WTC11 (cell line): ENCODE measurements at regions not wholly inside any gene's neighbourhood (a gene's known extent, or its start where the extent isn't known, plus 50 kb on each side); places are given as distances from the start of the nearest gene placed in this dataset.

Experiments
- ATAC-seq: fragments of 200-7000 bp; cut with Tn5 transposase; 2 replicates; pipeline ENCODE4 v1.10.0; 2021; ENCODE audit warnings: mild to moderate bottlenecking, moderate library complexity
- CTCF ChIA-PET: fragments of 300-600 bp; sonication (Branson Sonifier 250); formaldehyde crosslinking; loops from one replicate; lab custom pipeline; 2021; ENCODE audit warnings: antibody characterized with exemption; lab: Charles Lee
- POLR2A ChIA-PET: fragments of 350-600 bp; sonication (Branson Sonifier 250); formaldehyde crosslinking; loops from one replicate; lab custom pipeline; 2021; ENCODE audit warnings: antibody characterized with exemption; lab: Charles Lee
- DNase-seq: peaks from one replicate; pipeline ENCODE4 v3.0.0; 2021; ENCODE audit warnings: low spot score
- H3K27ac Mint-ChIP-seq: 2 replicates; pipeline ENCODE4 v1.8.0; 2021; ENCODE audit warnings: mixed read lengths
- H3K27me3 Mint-ChIP-seq: 2 replicates; pipeline ENCODE4 v1.8.0; 2021; ENCODE audit warnings: low read depth, mild to moderate bottlenecking, moderate library complexity, mixed read lengths
- H3K36me3 Mint-ChIP-seq: 2 replicates; pipeline ENCODE4 v1.8.0; 2021; ENCODE audit warnings: mixed read lengths
- H3K4me1 Mint-ChIP-seq: 2 replicates; pipeline ENCODE4 v1.8.0; 2022; ENCODE audit warnings: mixed read lengths
- H3K4me3 Mint-ChIP-seq: 2 replicates; pipeline ENCODE4 v1.8.0; 2021; ENCODE audit warnings: mild to moderate bottlenecking, moderate library complexity, mixed read lengths
- H3K9me3 Mint-ChIP-seq: 2 replicates; pipeline ENCODE4 v1.8.0; 2021; ENCODE audit warnings: mixed read lengths
- CBFB ChIP-seq: sonication (generic); formaldehyde crosslinking; IDR thresholded peaks from 2 replicates; pipeline ENCODE4 v1.8.1; 2022; ENCODE audit warnings: mild to moderate bottlenecking, low read depth, missing genetic modification reagents
- GABPB1 ChIP-seq: sonication (generic); formaldehyde crosslinking; IDR thresholded peaks from 2 replicates; pipeline ENCODE4 v1.8.1; 2023; ENCODE audit warnings: mild to moderate bottlenecking, missing genetic modification reagents
- NR1H2 ChIP-seq: sonication (generic); formaldehyde crosslinking; IDR thresholded peaks from 2 replicates; pipeline ENCODE4 v1.9.0; 2021; ENCODE audit warnings: mild to moderate bottlenecking, moderate library complexity, missing genetic modification reagents
- NR3C1 ChIP-seq: sonication (generic); formaldehyde crosslinking; conservative IDR thresholded peaks from 2 replicates; pipeline ENCODE4 v1.8.1; 2023; ENCODE audit warnings: low read depth, mild to moderate bottlenecking, missing genetic modification reagents
- TCF7 ChIP-seq: sonication (generic); formaldehyde crosslinking; IDR thresholded peaks from 2 replicates; pipeline ENCODE4 v1.8.0; 2022; ENCODE audit warnings: mild to moderate bottlenecking, low read depth, missing genetic modification reagents, moderate library complexity
- TEAD1 ChIP-seq: sonication (generic); formaldehyde crosslinking; IDR thresholded peaks from 2 replicates; pipeline ENCODE4 v1.8.0; 2022; ENCODE audit warnings: mild to moderate bottlenecking, missing genetic modification reagents
- ZNF219 ChIP-seq: sonication (generic); formaldehyde crosslinking; IDR thresholded peaks from 2 replicates; pipeline ENCODE4 v1.8.0; 2023; ENCODE audit warnings: missing genetic modification reagents, mild to moderate bottlenecking, borderline replicate concordance
- ZNF671 ChIP-seq: fragments of 250-450 bp; sonication (Bioruptor Pico); IDR thresholded peaks from 2 replicates; pipeline ENCODE4 v1.8.0; 2021; ENCODE audit warnings: mild to moderate bottlenecking
- TF ChIP-seq, protein P1 (sequence below): sonication (generic); formaldehyde crosslinking; IDR thresholded peaks from 2 replicates; pipeline ENCODE4 v1.8.1; 2023; ENCODE audit warnings: mild to moderate bottlenecking, missing genetic modification reagents, moderate library complexity
- TF ChIP-seq, protein P2 (sequence below): sonication (generic); formaldehyde crosslinking; IDR thresholded peaks from 2 replicates; pipeline ENCODE4 v1.8.1; 2023; ENCODE audit warnings: mild to moderate bottlenecking, missing genetic modification reagents
- TF ChIP-seq, protein P3 (sequence below): sonication (generic); formaldehyde crosslinking; IDR thresholded peaks from 2 replicates; pipeline ENCODE4 v1.8.1; 2022; ENCODE audit warnings: missing genetic modification reagents, borderline replicate concordance
- TF ChIP-seq, protein P4 (sequence below): sonication (generic); formaldehyde crosslinking; IDR thresholded peaks from 2 replicates; pipeline ENCODE4 v1.8.1; 2022; ENCODE audit warnings: low read depth, mild to moderate bottlenecking, moderate library complexity, missing genetic modification reagents, borderline replicate concordance
- TF ChIP-seq, protein P5 (sequence below): sonication (generic); formaldehyde crosslinking; IDR thresholded peaks from 2 replicates; pipeline ENCODE4 v1.8.0; 2022; ENCODE audit warnings: missing genetic modification reagents
- TF ChIP-seq, protein P6 (sequence below): sonication (generic); formaldehyde crosslinking; IDR thresholded peaks from 2 replicates; pipeline ENCODE4 v1.8.1; 2023; ENCODE audit warnings: mild to moderate bottlenecking, missing genetic modification reagents, borderline replicate concordance
- TF ChIP-seq, protein P7 (sequence below): sonication (generic); formaldehyde crosslinking; IDR thresholded peaks from 2 replicates; pipeline ENCODE4 v1.8.0; 2022; ENCODE audit warnings: mild to moderate bottlenecking, missing genetic modification reagents
- TF ChIP-seq, protein P8 (sequence below): sonication (generic); formaldehyde crosslinking; IDR thresholded peaks from 2 replicates; pipeline ENCODE4 v1.8.1; 2023; ENCODE audit warnings: mild to moderate bottlenecking, moderate library complexity, missing genetic modification reagents
- TF ChIP-seq, protein P9 (sequence below): sonication (generic); formaldehyde crosslinking; IDR thresholded peaks from 2 replicates; pipeline ENCODE4 v1.8.0; 2023; ENCODE audit warnings: missing genetic modification reagents

DNA sequence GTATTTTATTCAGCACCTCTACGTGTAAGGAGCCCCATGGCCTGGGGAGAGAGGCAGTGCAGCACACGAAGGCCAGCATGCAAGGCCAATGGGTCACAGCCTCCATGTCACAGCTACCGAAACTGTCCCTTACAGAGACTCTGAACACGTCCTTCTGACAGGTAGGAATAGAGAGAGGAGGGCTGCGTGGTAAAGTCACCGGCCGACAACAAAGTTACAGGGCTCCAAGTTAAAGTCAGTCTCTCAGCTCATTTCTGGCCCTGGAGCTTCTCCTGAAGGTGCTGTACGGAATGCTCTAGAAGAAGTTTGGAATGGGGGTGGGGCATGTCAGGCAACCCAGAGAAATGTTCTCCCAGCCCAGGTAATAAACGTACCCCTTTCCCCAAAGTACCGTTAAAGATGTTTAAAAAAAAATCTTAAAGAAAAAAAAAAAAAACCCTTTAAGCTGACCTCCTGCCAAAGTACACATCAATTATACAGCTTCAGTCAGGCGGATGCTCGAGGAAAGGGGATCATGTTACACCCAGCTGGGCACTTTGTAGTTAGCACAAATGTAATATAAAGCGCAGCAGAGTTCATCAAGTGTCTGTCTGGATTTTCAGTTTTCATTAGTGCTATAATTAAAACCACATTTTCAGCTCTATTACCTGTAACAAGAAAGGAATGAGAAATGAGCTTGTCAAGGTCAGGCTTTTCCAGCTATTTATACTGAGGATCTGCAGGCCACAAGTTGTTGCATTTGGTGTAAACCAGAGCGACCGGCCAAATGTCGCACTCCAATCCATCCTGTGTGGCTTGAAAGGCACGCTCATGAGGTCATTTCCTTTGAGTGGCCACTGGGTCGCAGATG lies 53.3 kb upstream of the CDKN3 start:
- peaks cover 56% of the 10 kb centered on the region for H3K4me1 Mint-ChIP-seq
- H3K36me3 Mint-ChIP-seq: peaks cover 4% of the 10 kb centered on the region; the same call in 1 of the 2 replicates
- DNase-seq (no peak), ATAC-seq (no peak)
- ChIA-PET POLR2A (interaction anchor here (0.6 to 0.8 kb wide), 2 partner anchors 98 to 156 kb away, joined by 3 to 7 read pairs; no protein-coding TSS in a partner anchor), CTCF (interaction anchor here (1.2 to 1.3 kb wide), 2 partner anchors 14 to 125 kb away, joined by 3 to 7 read pairs; no protein-coding TSS in a partner anchor)
- H3K4me3 Mint-ChIP-seq: no peak overlapping the region
- no peaks in the 10 kb centered on the region for H3K27me3 Mint-ChIP-seq
- TF ChIP-seq, protein P1, sequence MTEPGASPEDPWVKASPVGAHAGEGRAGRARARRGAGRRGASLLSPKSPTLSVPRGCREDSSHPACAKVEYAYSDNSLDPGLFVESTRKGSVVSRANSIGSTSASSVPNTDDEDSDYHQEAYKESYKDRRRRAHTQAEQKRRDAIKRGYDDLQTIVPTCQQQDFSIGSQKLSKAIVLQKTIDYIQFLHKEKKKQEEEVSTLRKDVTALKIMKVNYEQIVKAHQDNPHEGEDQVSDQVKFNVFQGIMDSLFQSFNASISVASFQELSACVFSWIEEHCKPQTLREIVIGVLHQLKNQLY (CRISPR knock-in tag): no peak
- TF ChIP-seq, protein P2, sequence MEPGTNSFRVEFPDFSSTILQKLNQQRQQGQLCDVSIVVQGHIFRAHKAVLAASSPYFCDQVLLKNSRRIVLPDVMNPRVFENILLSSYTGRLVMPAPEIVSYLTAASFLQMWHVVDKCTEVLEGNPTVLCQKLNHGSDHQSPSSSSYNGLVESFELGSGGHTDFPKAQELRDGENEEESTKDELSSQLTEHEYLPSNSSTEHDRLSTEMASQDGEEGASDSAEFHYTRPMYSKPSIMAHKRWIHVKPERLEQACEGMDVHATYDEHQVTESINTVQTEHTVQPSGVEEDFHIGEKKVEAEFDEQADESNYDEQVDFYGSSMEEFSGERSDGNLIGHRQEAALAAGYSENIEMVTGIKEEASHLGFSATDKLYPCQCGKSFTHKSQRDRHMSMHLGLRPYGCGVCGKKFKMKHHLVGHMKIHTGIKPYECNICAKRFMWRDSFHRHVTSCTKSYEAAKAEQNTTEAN: no peak
- TF ChIP-seq, protein P3, sequence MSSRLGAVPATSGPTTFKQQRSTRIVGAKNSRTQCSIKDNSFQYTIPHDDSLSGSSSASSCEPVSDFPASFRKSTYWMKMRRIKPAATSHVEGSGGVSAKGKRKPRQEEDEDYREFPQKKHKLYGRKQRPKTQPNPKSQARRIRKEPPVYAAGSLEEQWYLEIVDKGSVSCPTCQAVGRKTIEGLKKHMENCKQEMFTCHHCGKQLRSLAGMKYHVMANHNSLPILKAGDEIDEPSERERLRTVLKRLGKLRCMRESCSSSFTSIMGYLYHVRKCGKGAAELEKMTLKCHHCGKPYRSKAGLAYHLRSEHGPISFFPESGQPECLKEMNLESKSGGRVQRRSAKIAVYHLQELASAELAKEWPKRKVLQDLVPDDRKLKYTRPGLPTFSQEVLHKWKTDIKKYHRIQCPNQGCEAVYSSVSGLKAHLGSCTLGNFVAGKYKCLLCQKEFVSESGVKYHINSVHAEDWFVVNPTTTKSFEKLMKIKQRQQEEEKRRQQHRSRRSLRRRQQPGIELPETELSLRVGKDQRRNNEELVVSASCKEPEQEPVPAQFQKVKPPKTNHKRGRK: no peak
- TF ChIP-seq, protein P4, sequence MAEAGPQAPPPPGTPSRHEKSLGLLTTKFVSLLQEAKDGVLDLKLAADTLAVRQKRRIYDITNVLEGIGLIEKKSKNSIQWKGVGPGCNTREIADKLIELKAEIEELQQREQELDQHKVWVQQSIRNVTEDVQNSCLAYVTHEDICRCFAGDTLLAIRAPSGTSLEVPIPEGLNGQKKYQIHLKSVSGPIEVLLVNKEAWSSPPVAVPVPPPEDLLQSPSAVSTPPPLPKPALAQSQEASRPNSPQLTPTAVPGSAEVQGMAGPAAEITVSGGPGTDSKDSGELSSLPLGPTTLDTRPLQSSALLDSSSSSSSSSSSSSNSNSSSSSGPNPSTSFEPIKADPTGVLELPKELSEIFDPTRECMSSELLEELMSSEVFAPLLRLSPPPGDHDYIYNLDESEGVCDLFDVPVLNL: no peak
- TF ChIP-seq NR3C1 (no peak), GABPB1 (CRISPR knock-in tag) (no peak), NR1H2 (CRISPR knock-in tag) (no peak), CBFB (no peak), ZNF671 (CRISPR knock-in tag) (no peak), ZNF219 (CRISPR knock-in tag) (no peak)
- TF ChIP-seq, protein P5, sequence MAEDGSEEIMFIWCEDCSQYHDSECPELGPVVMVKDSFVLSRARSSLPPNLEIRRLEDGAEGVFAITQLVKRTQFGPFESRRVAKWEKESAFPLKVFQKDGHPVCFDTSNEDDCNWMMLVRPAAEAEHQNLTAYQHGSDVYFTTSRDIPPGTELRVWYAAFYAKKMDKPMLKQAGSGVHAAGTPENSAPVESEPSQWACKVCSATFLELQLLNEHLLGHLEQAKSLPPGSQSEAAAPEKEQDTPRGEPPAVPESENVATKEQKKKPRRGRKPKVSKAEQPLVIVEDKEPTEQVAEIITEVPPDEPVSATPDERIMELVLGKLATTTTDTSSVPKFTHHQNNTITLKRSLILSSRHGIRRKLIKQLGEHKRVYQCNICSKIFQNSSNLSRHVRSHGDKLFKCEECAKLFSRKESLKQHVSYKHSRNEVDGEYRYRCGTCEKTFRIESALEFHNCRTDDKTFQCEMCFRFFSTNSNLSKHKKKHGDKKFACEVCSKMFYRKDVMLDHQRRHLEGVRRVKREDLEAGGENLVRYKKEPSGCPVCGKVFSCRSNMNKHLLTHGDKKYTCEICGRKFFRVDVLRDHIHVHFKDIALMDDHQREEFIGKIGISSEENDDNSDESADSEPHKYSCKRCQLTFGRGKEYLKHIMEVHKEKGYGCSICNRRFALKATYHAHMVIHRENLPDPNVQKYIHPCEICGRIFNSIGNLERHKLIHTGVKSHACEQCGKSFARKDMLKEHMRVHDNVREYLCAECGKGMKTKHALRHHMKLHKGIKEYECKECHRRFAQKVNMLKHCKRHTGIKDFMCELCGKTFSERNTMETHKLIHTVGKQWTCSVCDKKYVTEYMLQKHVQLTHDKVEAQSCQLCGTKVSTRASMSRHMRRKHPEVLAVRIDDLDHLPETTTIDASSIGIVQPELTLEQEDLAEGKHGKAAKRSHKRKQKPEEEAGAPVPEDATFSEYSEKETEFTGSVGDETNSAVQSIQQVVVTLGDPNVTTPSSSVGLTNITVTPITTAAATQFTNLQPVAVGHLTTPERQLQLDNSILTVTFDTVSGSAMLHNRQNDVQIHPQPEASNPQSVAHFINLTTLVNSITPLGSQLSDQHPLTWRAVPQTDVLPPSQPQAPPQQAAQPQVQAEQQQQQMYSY (CRISPR knock-in tag): no peak
- TF ChIP-seq, all 79 proteins: peak for 0
- no peak overlapping the region for H3K27ac Mint-ChIP-seq
- peaks cover 6% of the 10 kb centered on the region for H3K9me3 Mint-ChIP-seq

DNA sequence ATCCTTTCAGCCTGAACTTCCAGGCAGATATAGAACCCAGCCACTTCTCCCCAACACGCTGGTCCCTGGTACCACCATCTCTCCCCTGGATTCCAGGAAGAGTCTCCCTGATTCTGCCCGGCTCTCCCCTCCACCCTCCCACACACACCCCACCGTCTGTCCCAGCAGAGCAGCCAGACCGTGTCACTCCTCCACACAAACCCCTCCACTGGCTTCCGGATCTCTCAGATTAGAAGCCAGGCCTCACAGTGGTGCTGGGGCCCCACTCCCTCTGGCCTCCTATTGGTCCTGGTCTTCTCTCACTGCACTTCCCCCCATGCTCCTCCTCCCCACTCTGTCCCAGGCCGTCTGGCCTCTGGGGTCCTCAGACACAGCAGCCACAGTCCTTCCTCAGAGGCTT lies 52.4 kb upstream of the CDKN3 start:
- ChIA-PET CTCF (no interaction called here), POLR2A (interaction anchor here (0.8 kb wide), 1 partner anchor 99 kb away, joined by 7 read pairs; no protein-coding TSS in a partner anchor)
- H3K36me3 Mint-ChIP-seq: peaks cover 4% of the 10 kb centered on the region; the same call in 1 of the 2 replicates
- H3K27ac Mint-ChIP-seq: no peak overlapping the region; the same call in 1 of the 2 replicates
- H3K4me3 Mint-ChIP-seq: no peak overlapping the region
- no peaks in the 10 kb centered on the region for H3K27me3 Mint-ChIP-seq
- peaks cover 6% of the 10 kb centered on the region for H3K9me3 Mint-ChIP-seq
- DNase-seq: no peak
- peaks cover 58% of the 10 kb centered on the region for H3K4me1 Mint-ChIP-seq
- ATAC-seq: no peak
- TF ChIP-seq TCF7 (CRISPR knock-in tag) (no peak), TEAD1 (no peak)
- TF ChIP-seq, protein P6, sequence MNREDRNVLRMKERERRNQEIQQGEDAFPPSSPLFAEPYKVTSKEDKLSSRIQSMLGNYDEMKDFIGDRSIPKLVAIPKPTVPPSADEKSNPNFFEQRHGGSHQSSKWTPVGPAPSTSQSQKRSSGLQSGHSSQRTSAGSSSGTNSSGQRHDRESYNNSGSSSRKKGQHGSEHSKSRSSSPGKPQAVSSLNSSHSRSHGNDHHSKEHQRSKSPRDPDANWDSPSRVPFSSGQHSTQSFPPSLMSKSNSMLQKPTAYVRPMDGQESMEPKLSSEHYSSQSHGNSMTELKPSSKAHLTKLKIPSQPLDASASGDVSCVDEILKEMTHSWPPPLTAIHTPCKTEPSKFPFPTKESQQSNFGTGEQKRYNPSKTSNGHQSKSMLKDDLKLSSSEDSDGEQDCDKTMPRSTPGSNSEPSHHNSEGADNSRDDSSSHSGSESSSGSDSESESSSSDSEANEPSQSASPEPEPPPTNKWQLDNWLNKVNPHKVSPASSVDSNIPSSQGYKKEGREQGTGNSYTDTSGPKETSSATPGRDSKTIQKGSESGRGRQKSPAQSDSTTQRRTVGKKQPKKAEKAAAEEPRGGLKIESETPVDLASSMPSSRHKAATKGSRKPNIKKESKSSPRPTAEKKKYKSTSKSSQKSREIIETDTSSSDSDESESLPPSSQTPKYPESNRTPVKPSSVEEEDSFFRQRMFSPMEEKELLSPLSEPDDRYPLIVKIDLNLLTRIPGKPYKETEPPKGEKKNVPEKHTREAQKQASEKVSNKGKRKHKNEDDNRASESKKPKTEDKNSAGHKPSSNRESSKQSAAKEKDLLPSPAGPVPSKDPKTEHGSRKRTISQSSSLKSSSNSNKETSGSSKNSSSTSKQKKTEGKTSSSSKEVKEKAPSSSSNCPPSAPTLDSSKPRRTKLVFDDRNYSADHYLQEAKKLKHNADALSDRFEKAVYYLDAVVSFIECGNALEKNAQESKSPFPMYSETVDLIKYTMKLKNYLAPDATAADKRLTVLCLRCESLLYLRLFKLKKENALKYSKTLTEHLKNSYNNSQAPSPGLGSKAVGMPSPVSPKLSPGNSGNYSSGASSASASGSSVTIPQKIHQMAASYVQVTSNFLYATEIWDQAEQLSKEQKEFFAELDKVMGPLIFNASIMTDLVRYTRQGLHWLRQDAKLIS (CRISPR knock-in tag): no peak
- TF ChIP-seq, protein P7, sequence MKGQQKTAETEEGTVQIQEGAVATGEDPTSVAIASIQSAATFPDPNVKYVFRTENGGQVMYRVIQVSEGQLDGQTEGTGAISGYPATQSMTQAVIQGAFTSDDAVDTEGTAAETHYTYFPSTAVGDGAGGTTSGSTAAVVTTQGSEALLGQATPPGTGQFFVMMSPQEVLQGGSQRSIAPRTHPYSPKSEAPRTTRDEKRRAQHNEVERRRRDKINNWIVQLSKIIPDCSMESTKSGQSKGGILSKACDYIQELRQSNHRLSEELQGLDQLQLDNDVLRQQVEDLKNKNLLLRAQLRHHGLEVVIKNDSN (CRISPR knock-in tag): no peak
- TF ChIP-seq, protein P8, sequence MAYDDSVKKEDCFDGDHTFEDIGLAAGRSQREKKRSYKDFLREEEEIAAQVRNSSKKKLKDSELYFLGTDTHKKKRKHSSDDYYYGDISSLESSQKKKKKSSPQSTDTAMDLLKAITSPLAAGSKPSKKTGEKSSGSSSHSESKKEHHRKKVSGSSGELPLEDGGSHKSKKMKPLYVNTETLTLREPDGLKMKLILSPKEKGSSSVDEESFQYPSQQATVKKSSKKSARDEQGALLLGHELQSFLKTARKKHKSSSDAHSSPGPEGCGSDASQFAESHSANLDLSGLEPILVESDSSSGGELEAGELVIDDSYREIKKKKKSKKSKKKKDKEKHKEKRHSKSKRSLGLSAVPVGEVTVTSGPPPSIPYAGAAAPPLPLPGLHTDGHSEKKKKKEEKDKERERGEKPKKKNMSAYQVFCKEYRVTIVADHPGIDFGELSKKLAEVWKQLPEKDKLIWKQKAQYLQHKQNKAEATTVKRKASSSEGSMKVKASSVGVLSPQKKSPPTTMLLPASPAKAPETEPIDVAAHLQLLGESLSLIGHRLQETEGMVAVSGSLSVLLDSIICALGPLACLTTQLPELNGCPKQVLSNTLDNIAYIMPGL (CRISPR knock-in tag): no peak
- TF ChIP-seq, protein P9, sequence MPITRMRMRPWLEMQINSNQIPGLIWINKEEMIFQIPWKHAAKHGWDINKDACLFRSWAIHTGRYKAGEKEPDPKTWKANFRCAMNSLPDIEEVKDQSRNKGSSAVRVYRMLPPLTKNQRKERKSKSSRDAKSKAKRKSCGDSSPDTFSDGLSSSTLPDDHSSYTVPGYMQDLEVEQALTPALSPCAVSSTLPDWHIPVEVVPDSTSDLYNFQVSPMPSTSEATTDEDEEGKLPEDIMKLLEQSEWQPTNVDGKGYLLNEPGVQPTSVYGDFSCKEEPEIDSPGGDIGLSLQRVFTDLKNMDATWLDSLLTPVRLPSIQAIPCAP (CRISPR knock-in tag): no peak
